Endothelial cell of umbilical vein (primary cell): ENCODE measurements at regions not wholly inside any gene's neighbourhood (a gene's known extent, or its start where the extent isn't known, plus 50 kb on each side); places are given as distances from the start of the nearest gene placed in this dataset.

Experiments used
- BruUV-seq: library from RNA; stranded (reverse); fragments of 400-500 nt; replicated peaks from 2 replicates; lab custom pipeline; 2021; lab: Mats Ljungman, UMichigan
- CTCF ChIA-PET: fragments of 300-600, 350-600 bp; sonication (Branson Sonifier 250); formaldehyde crosslinking; loops from one replicate; lab custom pipeline; 2021; ENCODE audit warnings: antibody characterized with exemption, inconsistent platforms; lab: Charles Lee
- POLR2A ChIA-PET: fragments of 300-600, 350-600 bp; sonication (Branson Sonifier 250); formaldehyde crosslinking; loops from one replicate; lab custom pipeline; 2021; ENCODE audit warnings: antibody characterized with exemption, inconsistent platforms; lab: Charles Lee
- DNase-seq: peaks from one replicate; pipeline ENCODE4 v3.0.0-alpha.2; 2011; ENCODE audit warnings: low read depth, low spot score
- FAIRE-seq: peaks from 2 replicates; lab custom pipeline; 2011; peaks lifted over from hg19 to GRCh38; lab: Jason Lieb, UNC
- H2AFZ ChIP-seq: 2 replicates; pipeline ENCODE4 v1.6.0; 2012; ENCODE audit warnings: low read depth, low read length, control low read depth, inconsistent platforms
- H3K27ac ChIP-seq: 2 replicates; pipeline ENCODE4 v1.5.1; 2011; ENCODE audit warnings: low read depth, mild to moderate bottlenecking, control low read depth, low read length, moderate library complexity; ENCODE audit not compliant: insufficient read depth
- H3K27me3 ChIP-seq, 2 experiments: 2 replicates each; pipeline versions ENCODE4 v1.6.0 to v1.6.1; 2011; ENCODE audit warnings: low read length in 2 of 2, mixed read lengths in 1 of 2; ENCODE audit not compliant: control insufficient read depth in 2 of 2, insufficient read depth in 2 of 2
- H3K36me3 ChIP-seq, 2 experiments: 2 replicates in 1 of 2; 3 replicates in 1 of 2; pipeline ENCODE4 v1.5.1; 2011; ENCODE audit warnings: low read length in 2 of 2, mild to moderate bottlenecking in 1 of 2, moderate library complexity in 1 of 2; ENCODE audit not compliant: control insufficient read depth in 2 of 2, insufficient read depth in 2 of 2; ENCODE audit errors: extremely low read depth in 1 of 2
- H3K4me1 ChIP-seq: 3 replicates; pipeline ENCODE4 v1.5.1; 2011; ENCODE audit warnings: mild to moderate bottlenecking, low read length; ENCODE audit not compliant: control insufficient read depth, insufficient read depth; ENCODE audit errors: extremely low read depth
- H3K4me2 ChIP-seq: 2 replicates; pipeline ENCODE4 v1.6.1; 2011; ENCODE audit warnings: low read length, control low read depth, mixed read lengths; ENCODE audit not compliant: insufficient read depth
- H3K4me3 ChIP-seq, 3 experiments: fragments of 200-600 bp in 1 of 3; sonication (generic), shearing (Covaris generic) in 1 of 3; replicated peaks in 1 of 3; 2 replicates each; pipeline ENCODE4 v1.5.1; 2011 to 2016; ENCODE audit warnings: control low read depth in 3 of 3, low read length in 3 of 3, mild to moderate bottlenecking in 2 of 3, inconsistent platforms in 1 of 3, low read depth in 1 of 3, moderate library complexity in 1 of 3; ENCODE audit not compliant: insufficient read depth in 1 of 3
- H3K79me2 ChIP-seq: 2 replicates; pipeline ENCODE4 v1.6.0; 2012; ENCODE audit warnings: low read length, inconsistent platforms; ENCODE audit not compliant: control insufficient read depth, insufficient read depth
- H3K9ac ChIP-seq: replicated peaks from 2 replicates; pipeline ENCODE3; 2011; ENCODE audit warnings: low read length, control low read depth; ENCODE audit not compliant: insufficient read depth; ENCODE audit errors: extremely low read depth
- H3K9me1 ChIP-seq: replicated peaks from 3 replicates; pipeline ENCODE4 v1.6.0; 2011; ENCODE audit warnings: mild to moderate bottlenecking, low read length; ENCODE audit not compliant: control insufficient read depth, insufficient read depth; ENCODE audit errors: extremely low read depth
- H3K9me3 ChIP-seq: replicated peaks from 2 replicates; pipeline ENCODE4 v1.5.1; 2012; ENCODE audit warnings: low read length, inconsistent platforms; ENCODE audit not compliant: control insufficient read depth, insufficient read depth
- H4K20me1 ChIP-seq: replicated peaks from 2 replicates; pipeline ENCODE3; 2011; ENCODE audit warnings: mild to moderate bottlenecking, low read length; ENCODE audit not compliant: control insufficient read depth, insufficient read depth; ENCODE audit errors: extremely low read depth
- CTCF ChIP-seq, 2 donors: IDR thresholded peaks; 1 replicate in 1 of 2; 2 replicates in 1 of 2; pipeline ENCODE4 v1.5.1; 2011; ENCODE audit warnings: low read length in 2 of 2, mild to moderate bottlenecking in 2 of 2, moderate library complexity in 2 of 2, control low read depth in 1 of 2, inconsistent platforms in 1 of 2, low read depth in 1 of 2; ENCODE audit not compliant: insufficient read depth in 1 of 2; ENCODE audit errors: extremely low read depth in 1 of 2
- EZH2 ChIP-seq: IDR thresholded peaks from 2 replicates; pipeline ENCODE4 v1.6.1; 2012; ENCODE audit warnings: borderline replicate concordance, low read depth, mild to moderate bottlenecking, moderate library complexity, low read length, inconsistent platforms; ENCODE audit not compliant: severe bottlenecking
- FOS ChIP-seq: IDR thresholded peaks from 2 replicates; pipeline ENCODE4 v1.6.1; 2011; ENCODE audit warnings: mild to moderate bottlenecking, low read length, moderate library complexity, borderline replicate concordance; ENCODE audit not compliant: insufficient read depth
- GATA2 ChIP-seq: IDR thresholded peaks from 2 replicates; pipeline ENCODE4 v1.7.0; 2011; ENCODE audit warnings: low read depth, mild to moderate bottlenecking, moderate library complexity, mixed read lengths, low read length; ENCODE audit not compliant: insufficient read length, insufficient read depth
- JUN ChIP-seq: IDR thresholded peaks from 2 replicates; pipeline ENCODE4 v1.6.1; 2011; ENCODE audit warnings: borderline replicate concordance, low read depth; ENCODE audit not compliant: insufficient read length, insufficient read depth
- MAX ChIP-seq: IDR thresholded peaks from 2 replicates; pipeline ENCODE4 v1.6.1; 2011; ENCODE audit not compliant: insufficient read depth, insufficient read length
- MYC ChIP-seq: IDR thresholded peaks from one replicate; pipeline ENCODE4 v1.6.1; 2011; ENCODE audit warnings: mild to moderate bottlenecking, low read depth, low read length
- POLR2A ChIP-seq: IDR thresholded peaks from 2 replicates; pipeline ENCODE4 v1.6.1; 2012; ENCODE audit warnings: low read depth, mild to moderate bottlenecking, control low read depth, low read length
- POLR2AphosphoS5 ChIP-seq: IDR thresholded peaks from 2 replicates; pipeline ENCODE4 v1.6.1; 2012; ENCODE audit warnings: low read depth, mild to moderate bottlenecking, control low read depth, low read length, moderate library complexity; ENCODE audit not compliant: insufficient read depth
- dilution Hi-C: fragments of 300-500 bp; cut with MboI; formaldehyde crosslinking; loops from one replicate; pipeline ENCODE4 v1.15.0; 2019; ENCODE audit warnings: low sequenced_read_pairs; ENCODE audit not compliant: extremely low pct_ligation_motif_present
- intact Hi-C: fragments of 100-400 bp; cut with micrococcal nuclease; formaldehyde crosslinking; loops from one replicate; pipeline ENCODE4 v1.10.0; 2022

GRCh38 chr5:53427965-53428364 is 52.5 kb upstream of the FST start:
- intact Hi-C loops, result no loop called here
- Histone ChIP-seq H3K4me3 (no peak overlapping the region), H4K20me1 (no peaks in the 10 kb centered on the region), H3K27ac (no peak overlapping the region), H3K79me2 (no peaks in the 10 kb centered on the region), H3K9me1 (no peaks in the 10 kb centered on the region), H2AFZ (no peak overlapping the region), H3K4me2 (no peak overlapping the region), H3K36me3 (no peaks in the 10 kb centered on the region), H3K9me3 (no peaks in the 10 kb centered on the region), H3K9ac (no peak overlapping the region), H3K27me3 (no peaks in the 10 kb centered on the region), H3K4me1 (no peaks in the 10 kb centered on the region)
- dilution Hi-C loops, result no loop called here
- DNase-seq (no peak), FAIRE-seq (no peak)
- no peak for TF ChIP-seq GATA2
- no peak for TF ChIP-seq POLR2AphosphoS5
- TF ChIP-seq EZH2, result no peak
- TF ChIP-seq MAX, result no peak
- no peak for TF ChIP-seq FOS
- TF ChIP-seq POLR2A, result no peak
- no peak for TF ChIP-seq JUN
- TF ChIP-seq CTCF (IDR thresholded peaks at IDR 0.05; ENCODE audit: extremely low read depth in 1 of 2, insufficient read depth in 1 of 2, low read depth in 1 of 2, low read length in 2 of 2), result no peak
- TF ChIP-seq MYC, result no peak
- no TSS peak for BruUV-seq
- POLR2A ChIA-PET, result no interaction called here
- CTCF ChIA-PET, result interaction anchor here (2.7 kb wide), 1 partner anchor 165 kb away, joined by 12 read pairs; no protein-coding TSS in a partner anchor
